ENCODE measurements at regions not wholly inside any gene's neighbourhood (a gene's known extent, or its start where the extent isn't known, plus 50 kb on each side); places are given as distances from the start of the nearest gene placed in this dataset.

- no peak for DNase-seq
Measured at GRCh38 chr22:49582181-49582580, 245.5 kb downstream of the BRD1 start.

- DNase-seq: no peak
Measured at GRCh38 chr22:49580024-49580423, 247.6 kb downstream of the BRD1 start.

- DNase-seq: no peak
Measured at GRCh38 chr22:49577168-49578060, 250.3 kb downstream of the BRD1 start.

GRCh38 chr22:49576241-49577141, 251.2 kb downstream of the BRD1 start:
- DNase-seq: no peak

- no peak for DNase-seq
Measured at GRCh38 chr22:49575703-49576081, 252.0 kb downstream of the BRD1 start.

GRCh38 chr22:49574881-49575702, 252.6 kb downstream of the BRD1 start:
- DNase-seq: no peak

- DNase-seq: no peak
Measured at GRCh38 chr22:49574205-49574880, 253.3 kb downstream of the BRD1 start.

- DNase-seq: no peak
Measured at GRCh38 chr22:49573109-49573765, 254.4 kb downstream of the BRD1 start.

GRCh38 chr22:49571326-49571725, 256.3 kb downstream of the BRD1 start:
- DNase-seq: no peak

- no peak for DNase-seq
Measured at GRCh38 chr22:49570032-49570848, 257.4 kb downstream of the BRD1 start.

- no peak for DNase-seq
Measured at GRCh38 chr22:49569286-49570031, 258.2 kb downstream of the BRD1 start.

- DNase-seq: no peak
Measured at GRCh38 chr22:49568751-49569285, 258.9 kb downstream of the BRD1 start.

GRCh38 chr22:49567899-49568750, 259.5 kb downstream of the BRD1 start:
- no peak for DNase-seq

- DNase-seq: no peak
Measured at GRCh38 chr22:49566693-49567092, 261.0 kb downstream of the BRD1 start.

GRCh38 chr22:49566141-49566541, 261.5 kb downstream of the BRD1 start:
- no peak for DNase-seq

GRCh38 chr22:49565516-49565855, 262.2 kb downstream of the BRD1 start:
- DNase-seq: no peak

- no peak for DNase-seq
Measured at GRCh38 chr22:49564666-49565515, 262.8 kb downstream of the BRD1 start.

- DNase-seq: no peak
Measured at GRCh38 chr22:49564054-49564453, 263.6 kb downstream of the BRD1 start.

Measured in activated effector memory CD4-positive, alpha-beta T cell treated with Interleukin-2 at 50 U/mL for 16 hours (primary cell).